ENCODE measurements at regions not wholly inside any gene's neighbourhood (a gene's known extent, or its start where the extent isn't known, plus 50 kb on each side); places are given as distances from the start of the nearest gene placed in this dataset.
"Not testable (repeated sequence)": the region's sequence is repeated elsewhere in the genome, so short reads cannot be mapped to it uniquely, and the experiment has no call there.

GRCh38 chr5:153236319-153236718 is 254.2 kb upstream of the GRIA1 start:
- DNase-seq (ENCODE audit: low read depth) = no peak
- no peak for TF ChIP-seq CTCF (IDR thresholded peaks at IDR 0.05; ENCODE audit: low read depth, low read length, missing control alignments)
- no peak overlapping the region for H3K4me3 ChIP-seq (ENCODE audit: low read depth, low read length)

- no peak overlapping the region for H3K4me3 ChIP-seq (ENCODE audit: low read depth, low read length)
- no peak for DNase-seq (ENCODE audit: low read depth)
- no peak for TF ChIP-seq CTCF (IDR thresholded peaks at IDR 0.05; ENCODE audit: low read depth, low read length, missing control alignments)
Observed at GRCh38 chr5:153237671-153238332, 252.7 kb upstream of the GRIA1 start.

GRCh38 chr5:153257381-153257780 is 233.1 kb upstream of the GRIA1 start:
- H3K4me3 ChIP-seq (ENCODE audit: low read depth, low read length) = no peak overlapping the region
- no peak for TF ChIP-seq CTCF (IDR thresholded peaks at IDR 0.05; ENCODE audit: low read depth, low read length, missing control alignments)
- DNase-seq (ENCODE audit: low read depth) = no peak

- DNase-seq (ENCODE audit: low read depth) = no peak
- TF ChIP-seq CTCF (IDR thresholded peaks at IDR 0.05; ENCODE audit: low read depth, low read length, missing control alignments) = no peak
- no peak overlapping the region for H3K4me3 ChIP-seq (ENCODE audit: low read depth, low read length)
Observed at GRCh38 chr5:153258469-153258868, 232.0 kb upstream of the GRIA1 start.

- DNase-seq (ENCODE audit: low read depth) = no peak
- no peak for TF ChIP-seq CTCF (IDR thresholded peaks at IDR 0.05; ENCODE audit: low read depth, low read length, missing control alignments)
- no peak overlapping the region for H3K4me3 ChIP-seq (ENCODE audit: low read depth, low read length)
Observed at GRCh38 chr5:153267506-153267905, 223.0 kb upstream of the GRIA1 start.

- DNase-seq (ENCODE audit: low read depth) = no peak
- H3K4me3 ChIP-seq (ENCODE audit: low read depth, low read length) = no peak overlapping the region
- TF ChIP-seq CTCF (IDR thresholded peaks at IDR 0.05; ENCODE audit: low read depth, low read length, missing control alignments) = no peak
Observed at GRCh38 chr5:153275695-153276094, 214.8 kb upstream of the GRIA1 start.

GRCh38 chr5:153276151-153276550 is 214.3 kb upstream of the GRIA1 start:
- DNase-seq (ENCODE audit: low read depth) = peak; percentile 0
- no peak overlapping the region for H3K4me3 ChIP-seq (ENCODE audit: low read depth, low read length)
- no peak for TF ChIP-seq CTCF (IDR thresholded peaks at IDR 0.05; ENCODE audit: low read depth, low read length, missing control alignments)

- DNase-seq (ENCODE audit: low read depth); H3K4me3 ChIP-seq (ENCODE audit: low read depth, low read length): not testable (repeated sequence)
Observed at GRCh38 chr5:153296251-153296844, 194.1 kb upstream of the GRIA1 start.
